ENCODE measurements at regions not wholly inside any gene's neighbourhood (a gene's known extent, or its start where the extent isn't known, plus 50 kb on each side); places are given as distances from the start of the nearest gene placed in this dataset.
A peak's percentile ranks its signal among the peaks of the same experiment; 100 is the strongest.

DNA sequence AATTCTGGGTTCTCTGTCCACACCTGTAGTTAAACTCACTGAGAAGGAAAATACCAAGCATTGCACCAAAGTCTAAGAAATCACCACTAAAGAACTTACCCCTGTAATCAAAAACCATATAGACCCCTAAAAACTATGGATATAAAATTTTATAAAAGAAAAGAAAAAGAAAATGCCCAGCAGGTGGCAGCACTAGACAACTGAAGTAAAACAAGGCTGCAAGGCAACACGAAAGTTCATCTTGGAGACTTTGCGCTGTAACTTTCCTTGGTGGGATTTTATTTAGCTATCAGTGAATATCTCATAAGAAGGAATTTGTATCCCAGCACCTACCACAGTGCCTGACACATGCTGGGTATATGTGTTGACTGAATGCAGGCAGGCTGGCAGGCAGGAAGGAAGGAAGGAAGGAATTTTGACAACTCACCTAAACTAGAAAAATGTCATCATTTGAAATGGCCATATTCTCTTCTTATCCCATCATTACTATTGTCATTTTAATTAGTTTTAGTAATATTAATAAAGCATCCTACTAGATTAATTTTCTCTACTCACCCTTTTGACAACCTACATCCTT, 68.2 kb upstream of the ETV6 start:
- DNase-seq (ENCODE audit: extremely low spot score), result no peak
- intact Hi-C loops (cut with DNase I), result loop anchor here (1.0 to 5.0 kb wide), 3 partner anchors 66 to 452 kb away; partner anchors contain the start of gene ETV6
- TF ChIP-seq POLR2AphosphoS5 (IDR thresholded peaks at IDR 0.05), result no peak
- TF ChIP-seq, protein P1, sequence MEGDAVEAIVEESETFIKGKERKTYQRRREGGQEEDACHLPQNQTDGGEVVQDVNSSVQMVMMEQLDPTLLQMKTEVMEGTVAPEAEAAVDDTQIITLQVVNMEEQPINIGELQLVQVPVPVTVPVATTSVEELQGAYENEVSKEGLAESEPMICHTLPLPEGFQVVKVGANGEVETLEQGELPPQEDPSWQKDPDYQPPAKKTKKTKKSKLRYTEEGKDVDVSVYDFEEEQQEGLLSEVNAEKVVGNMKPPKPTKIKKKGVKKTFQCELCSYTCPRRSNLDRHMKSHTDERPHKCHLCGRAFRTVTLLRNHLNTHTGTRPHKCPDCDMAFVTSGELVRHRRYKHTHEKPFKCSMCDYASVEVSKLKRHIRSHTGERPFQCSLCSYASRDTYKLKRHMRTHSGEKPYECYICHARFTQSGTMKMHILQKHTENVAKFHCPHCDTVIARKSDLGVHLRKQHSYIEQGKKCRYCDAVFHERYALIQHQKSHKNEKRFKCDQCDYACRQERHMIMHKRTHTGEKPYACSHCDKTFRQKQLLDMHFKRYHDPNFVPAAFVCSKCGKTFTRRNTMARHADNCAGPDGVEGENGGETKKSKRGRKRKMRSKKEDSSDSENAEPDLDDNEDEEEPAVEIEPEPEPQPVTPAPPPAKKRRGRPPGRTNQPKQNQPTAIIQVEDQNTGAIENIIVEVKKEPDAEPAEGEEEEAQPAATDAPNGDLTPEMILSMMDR (IDR thresholded peaks at IDR 0.05), result peak; percentile 60 to 68 (median 67)
- Histone ChIP-seq H3K9me3 (no peaks in the 10 kb centered on the region), H3K27me3 (no peaks in the 10 kb centered on the region), H3K4me3 (no peak overlapping the region), H3K4me1 (peaks cover 0 to 47% (median 34%) of the 10 kb centered on the region in 4 donors), H3K27ac (replicated peaks in 1 of 4) (peak overlapping the region in 3 of 4 donors; percentile 56 to 68 (median 66)), H3K36me3 (no peaks in the 10 kb centered on the region)
- 3% methylated on average over 2 of the region's 2 CpGs for WGBS

DNA sequence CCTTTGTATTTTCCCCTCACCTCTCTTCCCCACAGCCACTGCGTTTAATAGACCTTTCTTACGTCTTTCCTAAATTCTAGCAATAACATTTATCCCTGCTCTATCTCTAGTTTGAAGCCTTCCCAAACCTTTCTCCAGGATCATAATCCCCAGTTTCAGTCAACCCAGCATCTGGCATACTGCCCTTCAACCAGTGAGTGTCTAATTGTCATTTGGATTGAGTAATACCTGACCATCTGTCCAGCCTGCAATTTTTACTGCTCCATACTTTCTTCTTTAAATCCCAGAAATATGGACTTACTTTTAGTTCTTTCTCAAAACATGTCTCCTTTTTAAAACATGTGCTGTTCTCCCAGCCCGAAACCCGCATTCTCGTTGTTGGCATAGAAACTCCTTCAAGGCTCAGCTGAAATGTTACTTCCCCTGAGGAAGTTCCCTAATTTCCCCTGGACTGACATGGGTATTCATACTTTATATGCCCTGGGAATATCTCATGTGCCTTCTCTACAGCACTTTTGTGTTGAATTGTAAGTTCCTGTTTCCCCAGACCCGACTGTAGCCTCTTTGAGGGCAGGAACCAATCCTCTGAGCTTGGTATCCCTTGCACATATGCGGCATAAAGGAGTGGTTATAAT, 65.1 kb upstream of the ETV6 start:
- Histone ChIP-seq H3K4me3 (no peak overlapping the region), H3K27ac (replicated peaks in 1 of 4) (no peak overlapping the region), H3K4me1 (peaks cover 0 to 21% (median 20%) of the 10 kb centered on the region in 4 donors), H3K9me3 (no peaks in the 10 kb centered on the region), H3K27me3 (no peaks in the 10 kb centered on the region), H3K36me3 (no peaks in the 10 kb centered on the region)
- WGBS, result 76% methylated on average over 7 of the region's 7 CpGs
- intact Hi-C loops (cut with DNase I), result loop anchor here (5.0 kb wide), 2 partner anchors 63 to 308 kb away; partner anchors contain the start of gene ETV6
- DNase-seq (ENCODE audit: extremely low spot score), result no peak
- no peak for TF ChIP-seq EP300 (IDR thresholded peaks at IDR 0.05)
- TF ChIP-seq, protein P1 (IDR thresholded peaks at IDR 0.05), result no peak
- TF ChIP-seq POLR2AphosphoS5 (IDR thresholded peaks at IDR 0.05), result no peak

DNA sequence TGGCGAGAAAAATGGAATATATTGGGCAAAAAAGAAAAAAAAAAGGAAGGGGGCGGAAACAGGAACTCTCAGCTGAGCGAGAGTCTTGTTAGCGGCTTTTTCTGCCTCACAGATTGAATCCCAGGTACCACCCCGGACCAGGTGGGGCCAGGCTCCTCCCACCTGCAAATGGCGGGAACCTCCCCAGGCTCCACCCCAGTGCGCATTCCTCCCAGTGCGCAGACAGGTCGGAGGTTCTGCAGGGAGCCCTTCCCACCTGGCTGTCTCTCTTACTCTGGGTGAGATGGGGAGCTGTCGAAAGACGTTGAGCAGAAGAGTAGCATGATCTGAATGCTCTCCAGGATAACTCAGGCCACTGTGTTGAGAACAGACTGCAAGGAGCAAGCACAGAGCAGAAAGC, 57.0 kb upstream of the ETV6 start:
- TF ChIP-seq POLR2A (IDR thresholded peaks at IDR 0.05; ENCODE audit: low read depth) (no peak), EP300 (IDR thresholded peaks at IDR 0.05) (no peak), POLR2AphosphoS5 (IDR thresholded peaks at IDR 0.05) (no peak)
- TF ChIP-seq, protein P1 (IDR thresholded peaks at IDR 0.05), result no peak
- no peaks in the 10 kb centered on the region for H3K36me3 ChIP-seq
- no peak overlapping the region for H3K27ac ChIP-seq (replicated peaks in 1 of 4)
- no peaks in the 10 kb centered on the region for H3K9me3 ChIP-seq
- DNase-seq (ENCODE audit: extremely low spot score), result no peak
- H3K4me1 ChIP-seq, result no peaks in the 10 kb centered on the region
- H3K4me3 ChIP-seq, result no peak overlapping the region
- H3K27me3 ChIP-seq, result no peaks in the 10 kb centered on the region
- intact Hi-C loops (cut with DNase I), result no loop called here
- 95% methylated on average over 11 of the region's 11 CpGs for WGBS

DNA sequence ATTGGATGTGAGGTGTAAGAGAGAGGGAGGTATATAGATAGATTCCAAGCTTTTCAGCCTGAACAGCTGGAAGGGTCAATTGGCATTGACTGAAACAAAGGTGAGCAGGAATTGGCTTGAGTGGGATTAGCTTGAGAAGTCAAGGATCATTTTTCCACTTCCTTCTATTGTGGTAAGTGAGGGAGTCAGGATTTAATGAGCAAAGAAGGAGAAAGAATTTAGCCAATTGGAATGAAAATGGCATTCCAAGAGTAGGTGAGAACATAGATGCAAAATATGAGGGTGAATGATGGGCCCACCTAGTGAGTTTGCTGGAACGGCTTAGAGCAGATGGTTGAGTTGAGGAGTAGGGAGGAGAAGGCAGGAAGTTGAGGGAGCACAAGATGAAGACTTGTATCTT, 56.5 kb upstream of the ETV6 start:
- no peak overlapping the region for H3K27ac ChIP-seq (replicated peaks in 1 of 4)
- no peaks in the 10 kb centered on the region for H3K4me1 ChIP-seq
- no peaks in the 10 kb centered on the region for H3K9me3 ChIP-seq
- H3K36me3 ChIP-seq, result no peaks in the 10 kb centered on the region
- H3K27me3 ChIP-seq, result no peaks in the 10 kb centered on the region
- WGBS, result 81% methylated on average over 1 of the region's 1 CpG
- DNase-seq (ENCODE audit: extremely low spot score), result no peak
- TF ChIP-seq POLR2A (IDR thresholded peaks at IDR 0.05; ENCODE audit: low read depth) (no peak), POLR2AphosphoS5 (IDR thresholded peaks at IDR 0.05) (no peak)
- intact Hi-C loops (cut with DNase I), result no loop called here
- H3K4me3 ChIP-seq, result no peak overlapping the region

DNA sequence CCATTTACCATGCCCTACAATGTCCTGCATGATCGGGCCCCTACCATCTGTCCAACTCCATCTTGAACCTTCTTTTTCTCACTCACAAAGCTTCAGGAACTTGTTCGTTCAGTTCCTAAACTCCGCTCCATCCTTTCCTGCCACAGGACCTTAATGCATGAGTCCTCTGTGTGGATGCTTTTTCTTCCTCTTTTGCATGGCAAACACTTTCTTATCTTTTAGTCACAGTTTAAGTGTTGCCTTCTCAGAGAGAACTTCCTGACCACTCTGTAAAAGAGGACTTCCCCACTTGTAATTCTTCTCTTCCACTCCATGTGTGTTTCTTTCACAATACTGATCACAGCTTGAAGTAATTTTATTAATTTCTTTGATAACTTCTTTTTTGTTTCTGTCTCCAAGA, 54.4 kb upstream of the ETV6 start:
- WGBS, result 85% methylated on average over 2 of the region's 3 CpGs
- H3K4me3 ChIP-seq, result no peak overlapping the region
- DNase-seq (ENCODE audit: extremely low spot score), result no peak
- H3K27me3 ChIP-seq, result no peaks in the 10 kb centered on the region
- TF ChIP-seq, protein P1 (IDR thresholded peaks at IDR 0.05), result no peak
- no peak for TF ChIP-seq EP300 (IDR thresholded peaks at IDR 0.05)
- no peak for TF ChIP-seq POLR2A (IDR thresholded peaks at IDR 0.05; ENCODE audit: low read depth)
- no peak for TF ChIP-seq POLR2AphosphoS5 (IDR thresholded peaks at IDR 0.05)
- no peaks in the 10 kb centered on the region for H3K36me3 ChIP-seq
- no peaks in the 10 kb centered on the region for H3K9me3 ChIP-seq
- no peak overlapping the region for H3K27ac ChIP-seq (replicated peaks in 1 of 4)
- intact Hi-C loops (cut with DNase I), result no loop called here
- no peaks in the 10 kb centered on the region for H3K4me1 ChIP-seq
